Cerebellar cortex (tissue), 1 donor: ENCODE measurements at regions not wholly inside any gene's neighbourhood (a gene's known extent, or its start where the extent isn't known, plus 50 kb on each side); places are given as distances from the start of the nearest gene placed in this dataset.
"Not testable (repeated sequence)": the region's sequence is repeated elsewhere in the genome, so short reads cannot be mapped to it uniquely, and the experiment has no call there.

ENCODE experiments used
- DNase-seq: peaks from one replicate; pipeline ENCODE4 v3.0.0-alpha.2; 2015; ENCODE audit warnings: low spot score

- DNase-seq, result no peak
Measured at GRCh38 chr6:15143540-15143939, 102.3 kb upstream of the JARID2 start.

- no peak for DNase-seq
Measured at GRCh38 chr6:15145821-15146220, 100.0 kb upstream of the JARID2 start.

GRCh38 chr6:15147827-15148226, 98.0 kb upstream of the JARID2 start:
- DNase-seq, result peak; percentile 70

- peak; percentile 98 for DNase-seq
Measured at GRCh38 chr6:15148356-15148946, 97.4 kb upstream of the JARID2 start.

GRCh38 chr6:15150207-15150606, 95.7 kb upstream of the JARID2 start:
- DNase-seq, result no peak

- peak; percentile 37 for DNase-seq
Measured at GRCh38 chr6:15152700-15153099, 93.2 kb upstream of the JARID2 start.

- DNase-seq, result no peak
Measured at GRCh38 chr6:15153191-15153590, 92.7 kb upstream of the JARID2 start.

GRCh38 chr6:15157479-15157878, 88.4 kb upstream of the JARID2 start:
- no peak for DNase-seq

GRCh38 chr6:15158821-15159619, 86.8 kb upstream of the JARID2 start:
- no peak for DNase-seq

- DNase-seq, result no peak
Measured at GRCh38 chr6:15160812-15161211, 85.1 kb upstream of the JARID2 start.

GRCh38 chr6:15164855-15165254, 81.0 kb upstream of the JARID2 start:
- not testable (repeated sequence) for DNase-seq

- DNase-seq, result no peak
Measured at GRCh38 chr6:15166121-15166520, 79.7 kb upstream of the JARID2 start.

- DNase-seq, result no peak
Measured at GRCh38 chr6:15170126-15170525, 75.7 kb upstream of the JARID2 start.

- no peak for DNase-seq
Measured at GRCh38 chr6:15171026-15171425, 74.8 kb upstream of the JARID2 start.

GRCh38 chr6:15176816-15177370, 69.0 kb upstream of the JARID2 start:
- DNase-seq, result no peak

GRCh38 chr6:15183979-15184378, 61.9 kb upstream of the JARID2 start:
- no peak for DNase-seq

- DNase-seq, result no peak
Measured at GRCh38 chr6:15184441-15184861, 61.4 kb upstream of the JARID2 start.

GRCh38 chr6:15185111-15185510, 60.8 kb upstream of the JARID2 start:
- DNase-seq, result not testable (repeated sequence)

GRCh38 chr6:15193451-15193850, 52.4 kb upstream of the JARID2 start:
- not testable (repeated sequence) for DNase-seq

- DNase-seq, result no peak
Measured at GRCh38 chr6:15194453-15194852, 51.4 kb upstream of the JARID2 start.
